Right lobe of liver (tissue), 6 donors: ENCODE measurements at regions not wholly inside any gene's neighbourhood (a gene's known extent, or its start where the extent isn't known, plus 50 kb on each side); places are given as distances from the start of the nearest gene placed in this dataset.

Experiments used
- ATAC-seq, 4 donors: fragments of 200-7000 bp; cut with Tn5 transposase; one replicate each; pipeline ENCODE4 v1.9.1; 2020; ENCODE audit warnings: mild to moderate bottlenecking in 4 of 4, moderate library complexity in 4 of 4
- DNase-seq, 3 donors: peaks; one replicate each; pipeline ENCODE4 v3.0.0-alpha.2; 2020
- H3K27ac ChIP-seq, 3 donors: fragments of 200-600 bp; one replicate each; pipeline ENCODE4 v1.8.0; 2022
- H3K27me3 ChIP-seq, 2 donors: fragments of 200-600 bp; one replicate each; pipeline ENCODE4 v1.8.0; 2022
- H3K36me3 ChIP-seq, 4 donors: fragments of 200-600 bp; sonication (generic) in 1 of 4; one replicate each; pipeline versions ENCODE4 v1.5.1 to v1.8.0; 2017 to 2022; ENCODE audit warnings: control low read depth in 1 of 4
- H3K4me1 ChIP-seq, 4 donors: fragments of 200-600 bp; sonication (generic) in 1 of 4; one replicate each; pipeline versions ENCODE4 v1.5.1 to v1.8.0; 2017 to 2022; ENCODE audit warnings: control low read depth in 1 of 4
- H3K4me3 ChIP-seq, 3 donors: fragments of 200-600 bp; one replicate each; pipeline ENCODE4 v1.8.0; 2022
- H3K9me3 ChIP-seq, 4 donors: fragments of 200-600 bp; sonication (generic) in 1 of 4; one replicate each; pipeline versions ENCODE4 v1.5.1 to v1.8.0; 2017 to 2022; ENCODE audit warnings: control low read depth in 1 of 4
- CTCF ChIP-seq, 4 donors: fragments of 200-600 bp in 3 of 4; fragments of 450-650 bp in 1 of 4; IDR thresholded peaks; one replicate each; pipeline versions ENCODE4 v1.5.1 to v1.8.0; 2016 to 2022; ENCODE audit warnings: antibody characterized with exemption in 4 of 4, mild to moderate bottlenecking in 2 of 4
- POLR2A ChIP-seq: fragments of 450-650 bp; IDR thresholded peaks from one replicate; pipeline ENCODE4 v1.6.1; 2017; ENCODE audit warnings: antibody characterized with exemption, mild to moderate bottlenecking
- WGBS: methylation state at CpG from one replicate; pipeline ENCODE4 v1.1.6; 2018; ENCODE audit warnings: low coverage, low lambda C conversion rate; ENCODE audit not compliant: insufficient coverage; ENCODE audit errors: missing lambda C conversion rate; 5-methylcytosine and 5-hydroxymethylcytosine counted together
- intact Hi-C, 2 donors: fragments of 100-400 bp; cut with DNase I; formaldehyde crosslinking; loops; one replicate each; pipeline versions ENCODE4 v1.11.2 to v1.14.1; 2022
- donor health status: DM: no; HTN: yes; CAD: no.
- donor health status: DM: no; HTN: no; CAD: no.
- donor health status: DM: no; HTN: no; CAD: no.
- donor health status: DM: no; HTN: yes; CAD: no.
- donor health status: DM: no; HTN: yes; CAD: no.

- intact Hi-C loops = no loop called here
- TF ChIP-seq CTCF (IDR thresholded peaks at IDR 0.05) (no peak), POLR2A (no peak)
These were observed 218.1 kb upstream of the GJE1 start for GRCh38 chr6:141914646-141915045.

GRCh38 chr6:141906569-141907080 lies 226.1 kb upstream of the GJE1 start:
- TF ChIP-seq CTCF (IDR thresholded peaks at IDR 0.05) = no peak
- no peak for TF ChIP-seq POLR2A

More at GRCh38 chr6:141914646-141915045, 218.1 kb upstream of the GJE1 start:
- ATAC-seq (no peak), DNase-seq (no peak)
- WGBS = 56% methylated on average over 2 of the region's 2 CpGs
- H3K36me3 ChIP-seq = no peaks in the 10 kb centered on the region
- no peak overlapping the region for H3K4me3 ChIP-seq
- H3K27ac ChIP-seq = no peak overlapping the region
- H3K27me3 ChIP-seq = no peaks in the 10 kb centered on the region
- H3K9me3 ChIP-seq = no peaks in the 10 kb centered on the region
- H3K4me1 ChIP-seq = peaks cover 0 to 5% (median 0%) of the 10 kb centered on the region in 4 donors

GRCh38 chr6:141890661-141891060 lies 242.1 kb upstream of the GJE1 start:
- DNase-seq (no peak), ATAC-seq (no peak)
- Histone ChIP-seq H3K27me3 (no peaks in the 10 kb centered on the region), H3K4me3 (no peak overlapping the region), H3K4me1 (no peaks in the 10 kb centered on the region), H3K9me3 (peaks cover 0 to 5% (median 0%) of the 10 kb centered on the region in 4 donors), H3K27ac (no peak overlapping the region), H3K36me3 (no peaks in the 10 kb centered on the region)
- intact Hi-C loops = no loop called here
- no peak for TF ChIP-seq POLR2A
- TF ChIP-seq CTCF (IDR thresholded peaks at IDR 0.05) = no peak
- WGBS = 100% methylated on average over 1 of the region's 2 CpGs

More at GRCh38 chr6:141906569-141907080, 226.1 kb upstream of the GJE1 start:
- no peak overlapping the region for H3K27ac ChIP-seq
- no peak for ATAC-seq
- peaks cover 0 to 3% (median 0%) of the 10 kb centered on the region in 4 donors for H3K36me3 ChIP-seq
- H3K9me3 ChIP-seq = no peaks in the 10 kb centered on the region
- H3K4me1 ChIP-seq = peaks cover 0 to 7% (median 0%) of the 10 kb centered on the region in 4 donors
- intact Hi-C loops = no loop called here
- no peak overlapping the region for H3K4me3 ChIP-seq
- DNase-seq = no peak
- H3K27me3 ChIP-seq = no peaks in the 10 kb centered on the region

- DNase-seq (no peak), ATAC-seq (no peak)
- Histone ChIP-seq H3K4me1 (no peaks in the 10 kb centered on the region), H3K27ac (no peak overlapping the region), H3K4me3 (no peak overlapping the region), H3K9me3 (peaks cover 0 to 5% (median 0%) of the 10 kb centered on the region in 4 donors), H3K27me3 (no peaks in the 10 kb centered on the region), H3K36me3 (no peaks in the 10 kb centered on the region)
- TF ChIP-seq CTCF (IDR thresholded peaks at IDR 0.05) (no peak), POLR2A (no peak)
- intact Hi-C loops = no loop called here
- WGBS = 84% methylated on average over 2 of the region's 2 CpGs
These were observed 247.9 kb upstream of the GJE1 start for GRCh38 chr6:141884850-141885249.

GRCh38 chr6:141878686-141879085 lies 254.0 kb upstream of the GJE1 start:
- Histone ChIP-seq H3K27ac (peak overlapping the region in 2 of 3 donors; percentile 87), H3K4me1 (peaks cover 0 to 34% (median 8%) of the 10 kb centered on the region in 4 donors), H3K36me3 (no peaks in the 10 kb centered on the region), H3K27me3 (no peaks in the 10 kb centered on the region), H3K9me3 (no peaks in the 10 kb centered on the region), H3K4me3 (no peak overlapping the region)
- TF ChIP-seq CTCF (IDR thresholded peaks at IDR 0.05) (no peak), POLR2A (no peak)
- intact Hi-C loops = no loop called here
- ATAC-seq (peak in 1 of 4 donors; percentile 25), DNase-seq (no peak)
